ENCODE measurements at regions not wholly inside any gene's neighbourhood (a gene's known extent, or its start where the extent isn't known, plus 50 kb on each side); places are given as distances from the start of the nearest gene placed in this dataset.

DNA sequence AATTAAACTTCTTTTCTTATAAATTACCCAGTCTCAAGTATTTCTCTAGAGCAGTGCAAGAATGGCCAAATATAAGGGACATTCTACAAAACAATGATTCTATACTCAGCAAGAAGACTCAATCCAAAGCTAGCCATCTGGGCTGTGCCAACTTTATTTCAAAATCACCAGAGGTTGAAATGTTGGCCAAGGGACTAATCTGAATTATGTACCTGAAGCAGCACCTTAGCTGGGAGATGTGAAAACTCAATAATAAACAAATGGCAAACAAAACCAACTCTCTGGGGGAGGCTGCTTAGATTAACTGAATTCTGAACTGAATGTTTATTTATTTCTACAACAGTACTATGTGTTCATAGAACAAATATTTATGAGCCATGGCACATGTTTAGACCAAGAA lies 251.3 kb downstream of the RDH14 start:
- no peak overlapping the region for H2BK120ac ChIP-seq (replicated peaks; ENCODE audit: low read depth, low read length)
- POLR2A ChIA-PET (ENCODE audit: partially characterized antibody), result no interaction called here
- no peaks in the 10 kb centered on the region for H3K79me1 ChIP-seq (ENCODE audit: low read depth, low read length)
- no peak overlapping the region for H2BK15ac ChIP-seq (ENCODE audit: low read length)
- no peak overlapping the region for H3K4me2 ChIP-seq (ENCODE audit: insufficient read depth in 1 of 2, low read depth in 2 of 2, low read length in 2 of 2)
- H3K9ac ChIP-seq (replicated peaks in 1 of 4; ENCODE audit: extremely low read depth in 1 of 4, low read depth in 3 of 4, low read length in 3 of 4), result no peak overlapping the region
- H4K8ac ChIP-seq (ENCODE audit: extremely low read depth, insufficient read depth, low read length), result no peak overlapping the region
- no peak overlapping the region for H2BK20ac ChIP-seq (ENCODE audit: low read length)
- H2AK5ac ChIP-seq (ENCODE audit: low read depth, low read length), result no peak overlapping the region
- no peaks in the 10 kb centered on the region for H3K79me2 ChIP-seq (ENCODE audit: control insufficient read depth in 1 of 2, insufficient read depth in 2 of 2, low read length in 2 of 2)
- DNase-seq (ENCODE audit: low read depth in 1 of 2, low spot score in 2 of 2) (no peak), FAIRE-seq (no peak)
- H3K27me3 ChIP-seq (replicated peaks in 1 of 4; ENCODE audit: control insufficient read depth in 3 of 4, extremely low read depth in 1 of 4, insufficient read depth in 3 of 4, low read length in 3 of 4), result no peaks in the 10 kb centered on the region
- no peak overlapping the region for H4K91ac ChIP-seq (replicated peaks; ENCODE audit: insufficient read length, low read length)
- no peak overlapping the region for H2AFZ ChIP-seq (ENCODE audit: low read length)
- no peak overlapping the region for H3K56ac ChIP-seq (replicated peaks; ENCODE audit: insufficient read length, low read depth, low read length)
- CTCF ChIA-PET (ENCODE audit: partially characterized antibody), result no interaction called here
- no peaks in the 10 kb centered on the region for H3K23me2 ChIP-seq (ENCODE audit: low read depth, low read length)
- H3K9me3 ChIP-seq (ENCODE audit: insufficient read depth in 2 of 2, low read depth in 1 of 2, low read length in 1 of 2), result no peaks in the 10 kb centered on the region; a peak in 1 of 4 replicates
- H3K4me1 ChIP-seq (replicated peaks in 1 of 4; ENCODE audit: control insufficient read depth in 3 of 4, insufficient read depth in 4 of 4, low read length in 3 of 4), result no peaks in the 10 kb centered on the region
- H3K4me3 ChIP-seq (ENCODE audit: extremely low read depth in 1 of 4, insufficient read depth in 2 of 4, low read depth in 3 of 4, low read length in 4 of 4), result no peak overlapping the region
- no peak overlapping the region for H3K27ac ChIP-seq (ENCODE audit: low read depth, low read length)
- no peak overlapping the region for H2BK5ac ChIP-seq (ENCODE audit: low read depth, low read length)
- H4K5ac ChIP-seq (ENCODE audit: insufficient read length, low read depth, low read length), result no peak overlapping the region
- no peak overlapping the region for H3K14ac ChIP-seq (ENCODE audit: insufficient read length)
- H3K23ac ChIP-seq (ENCODE audit: insufficient read length), result no peak overlapping the region
- H3K4ac ChIP-seq (replicated peaks; ENCODE audit: insufficient read length, low read depth, low read length), result no peak overlapping the region
- no peak overlapping the region for H3K18ac ChIP-seq (ENCODE audit: extremely low read depth, low read length)
- no peaks in the 10 kb centered on the region for H4K20me1 ChIP-seq (replicated peaks in 1 of 2; ENCODE audit: control insufficient read depth in 1 of 2, insufficient read depth in 2 of 2, low read length in 2 of 2)
- H3K36me3 ChIP-seq (ENCODE audit: control insufficient read depth in 2 of 4, insufficient read depth in 4 of 4, low read length in 3 of 4), result no peaks in the 10 kb centered on the region
- no peak overlapping the region for H2BK12ac ChIP-seq (ENCODE audit: low read depth, low read length)
- TF ChIP-seq BCL11A (IDR thresholded peaks at IDR 0.05; ENCODE audit: low read depth in 2 of 2, low read length in 2 of 2) (no peak), SIRT6 (IDR thresholded peaks at IDR 0.05; ENCODE audit: low read length) (no peak), TCF12 (IDR thresholded peaks at IDR 0.05; ENCODE audit: low read depth, low read length) (no peak), SRF (IDR thresholded peaks at IDR 0.05; ENCODE audit: low read depth, low read length) (no peak), CBX8 (IDR thresholded peaks at IDR 0.05; ENCODE audit: borderline replicate concordance, low read depth, low read length) (no peak), SIN3A (conservative IDR thresholded peaks at IDR 0.05 in 1 of 2, IDR thresholded peaks at IDR 0.05 in 1 of 2; ENCODE audit: low read depth in 1 of 2, low read length in 2 of 2) (no peak), TBP (IDR thresholded peaks at IDR 0.05; ENCODE audit: low read depth, low read length) (no peak), CEBPB (IDR thresholded peaks at IDR 0.05; ENCODE audit: low read depth, low read length) (no peak), JUND (IDR thresholded peaks at IDR 0.05; ENCODE audit: low read length) (no peak)
- TF ChIP-seq, protein P1, sequence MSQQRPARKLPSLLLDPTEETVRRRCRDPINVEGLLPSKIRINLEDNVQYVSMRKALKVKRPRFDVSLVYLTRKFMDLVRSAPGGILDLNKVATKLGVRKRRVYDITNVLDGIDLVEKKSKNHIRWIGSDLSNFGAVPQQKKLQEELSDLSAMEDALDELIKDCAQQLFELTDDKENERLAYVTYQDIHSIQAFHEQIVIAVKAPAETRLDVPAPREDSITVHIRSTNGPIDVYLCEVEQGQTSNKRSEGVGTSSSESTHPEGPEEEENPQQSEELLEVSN (IDR thresholded peaks at IDR 0.05), result no peak
- TF ChIP-seq, protein P2, sequence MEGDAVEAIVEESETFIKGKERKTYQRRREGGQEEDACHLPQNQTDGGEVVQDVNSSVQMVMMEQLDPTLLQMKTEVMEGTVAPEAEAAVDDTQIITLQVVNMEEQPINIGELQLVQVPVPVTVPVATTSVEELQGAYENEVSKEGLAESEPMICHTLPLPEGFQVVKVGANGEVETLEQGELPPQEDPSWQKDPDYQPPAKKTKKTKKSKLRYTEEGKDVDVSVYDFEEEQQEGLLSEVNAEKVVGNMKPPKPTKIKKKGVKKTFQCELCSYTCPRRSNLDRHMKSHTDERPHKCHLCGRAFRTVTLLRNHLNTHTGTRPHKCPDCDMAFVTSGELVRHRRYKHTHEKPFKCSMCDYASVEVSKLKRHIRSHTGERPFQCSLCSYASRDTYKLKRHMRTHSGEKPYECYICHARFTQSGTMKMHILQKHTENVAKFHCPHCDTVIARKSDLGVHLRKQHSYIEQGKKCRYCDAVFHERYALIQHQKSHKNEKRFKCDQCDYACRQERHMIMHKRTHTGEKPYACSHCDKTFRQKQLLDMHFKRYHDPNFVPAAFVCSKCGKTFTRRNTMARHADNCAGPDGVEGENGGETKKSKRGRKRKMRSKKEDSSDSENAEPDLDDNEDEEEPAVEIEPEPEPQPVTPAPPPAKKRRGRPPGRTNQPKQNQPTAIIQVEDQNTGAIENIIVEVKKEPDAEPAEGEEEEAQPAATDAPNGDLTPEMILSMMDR (IDR thresholded peaks at IDR 0.05; ENCODE audit: control extremely low read depth in 1 of 3, insufficient read depth in 1 of 3, low read depth in 1 of 3, low read length in 3 of 3), result no peak
- TF ChIP-seq, protein P3, sequence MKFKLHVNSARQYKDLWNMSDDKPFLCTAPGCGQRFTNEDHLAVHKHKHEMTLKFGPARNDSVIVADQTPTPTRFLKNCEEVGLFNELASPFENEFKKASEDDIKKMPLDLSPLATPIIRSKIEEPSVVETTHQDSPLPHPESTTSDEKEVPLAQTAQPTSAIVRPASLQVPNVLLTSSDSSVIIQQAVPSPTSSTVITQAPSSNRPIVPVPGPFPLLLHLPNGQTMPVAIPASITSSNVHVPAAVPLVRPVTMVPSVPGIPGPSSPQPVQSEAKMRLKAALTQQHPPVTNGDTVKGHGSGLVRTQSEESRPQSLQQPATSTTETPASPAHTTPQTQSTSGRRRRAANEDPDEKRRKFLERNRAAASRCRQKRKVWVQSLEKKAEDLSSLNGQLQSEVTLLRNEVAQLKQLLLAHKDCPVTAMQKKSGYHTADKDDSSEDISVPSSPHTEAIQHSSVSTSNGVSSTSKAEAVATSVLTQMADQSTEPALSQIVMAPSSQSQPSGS (IDR thresholded peaks at IDR 0.05; ENCODE audit: low read length), result no peak
